GM23338 (cell line): ENCODE measurements at regions not wholly inside any gene's neighbourhood (a gene's known extent, or its start where the extent isn't known, plus 50 kb on each side); places are given as distances from the start of the nearest gene placed in this dataset.

Experiments used
- ATAC-seq: fragments of 200-7000 bp; cut with Tn5 transposase; 3 replicates; pipeline ENCODE4 v1.9.1; 2020
- DNase-seq: peaks from one replicate; pipeline ENCODE4 v3.0.0-alpha.2; 2015; ENCODE audit warnings: low spot score
- H2AFZ ChIP-seq: fragments of 200-600 bp; sonication (generic); 2 replicates; pipeline ENCODE4 v1.8.0; 2016; ENCODE audit warnings: antibody characterized with exemption, mild to moderate bottlenecking, moderate library complexity
- H3F3A ChIP-seq: fragments of 200-600 bp; sonication (generic); replicated peaks from 2 replicates; pipeline ENCODE4 v1.8.0; 2017; ENCODE audit warnings: antibody characterized with exemption, mixed run types, low read depth
- H3K27ac ChIP-seq: fragments of 200-600 bp; sonication (generic); 2 replicates; pipeline ENCODE4 v1.6.1; 2016; ENCODE audit warnings: low read depth
- H3K27me3 ChIP-seq: fragments of 200-600 bp; sonication (generic); 2 replicates; pipeline ENCODE4 v1.8.0; 2016; ENCODE audit warnings: mild to moderate bottlenecking, mixed run types, moderate library complexity; ENCODE audit not compliant: insufficient read depth
- H3K36me3 ChIP-seq: fragments of 200-600 bp; sonication (generic); 2 replicates; pipeline ENCODE4 v1.8.0; 2016; ENCODE audit warnings: mild to moderate bottlenecking; ENCODE audit not compliant: insufficient read depth
- H3K4me1 ChIP-seq: fragments of 200-600 bp; sonication (generic); 2 replicates; pipeline ENCODE4 v1.8.0; 2016; ENCODE audit warnings: mild to moderate bottlenecking, moderate library complexity; ENCODE audit not compliant: insufficient read depth
- H3K4me2 ChIP-seq: fragments of 200-600 bp; sonication (generic); 2 replicates; pipeline ENCODE4 v1.7.1; 2017; ENCODE audit warnings: mixed run types
- H3K4me3 ChIP-seq: fragments of 200-600 bp; sonication (generic); 2 replicates; pipeline ENCODE4 v1.6.1; 2016; ENCODE audit warnings: mixed run types
- H3K79me2 ChIP-seq: fragments of 200-600 bp; sonication (generic); replicated peaks from 2 replicates; pipeline ENCODE4 v1.8.0; 2017; ENCODE audit warnings: mild to moderate bottlenecking; ENCODE audit not compliant: insufficient read depth
- H3K9me2 ChIP-seq: fragments of 200-600 bp; sonication (generic); 2 replicates; pipeline ENCODE4 v1.8.0; 2017; ENCODE audit not compliant: insufficient read depth
- H4K20me1 ChIP-seq: fragments of 200-600 bp; sonication (generic); replicated peaks from 2 replicates; pipeline ENCODE4 v1.8.0; 2017; ENCODE audit warnings: mild to moderate bottlenecking; ENCODE audit not compliant: insufficient read depth
- H3K27ac Mint-ChIP-seq: 2 replicates; pipeline ENCODE4 v1.8.0; 2020; ENCODE audit warnings: inconsistent platforms, mild to moderate bottlenecking, moderate library complexity, mixed read lengths
- H3K27me3 Mint-ChIP-seq: 3 replicates; pipeline ENCODE4 v1.8.0; 2022; ENCODE audit warnings: low read depth, mild to moderate bottlenecking, moderate library complexity, mixed read lengths, inconsistent platforms; ENCODE audit not compliant: insufficient read depth, poor library complexity
- H3K36me3 Mint-ChIP-seq: 3 replicates; pipeline ENCODE4 v1.8.0; 2021; ENCODE audit warnings: low read depth, mild to moderate bottlenecking, inconsistent platforms, moderate library complexity, mixed read lengths
- H3K4me1 Mint-ChIP-seq: 3 replicates; pipeline ENCODE4 v1.8.0; 2020; ENCODE audit warnings: mild to moderate bottlenecking, inconsistent platforms, mixed read lengths
- H3K4me3 Mint-ChIP-seq: 3 replicates; pipeline ENCODE4 v1.8.0; 2021; ENCODE audit warnings: moderate library complexity, mild to moderate bottlenecking, inconsistent platforms, mixed read lengths
- H3K9me3 Mint-ChIP-seq: 3 replicates; pipeline ENCODE4 v1.8.0; 2020; ENCODE audit warnings: moderate library complexity, mild to moderate bottlenecking, inconsistent platforms, mixed read lengths
- CREB1 ChIP-seq: fragments of 250-450 bp; sonication (Bioruptor Pico); IDR thresholded peaks from 2 replicates; pipeline ENCODE4 v1.5.0; 2020; ENCODE audit warnings: low read depth, mild to moderate bottlenecking, moderate library complexity
- CTCF ChIP-seq, 2 experiments: fragments of 200-600 bp in 1 of 2; sonication (generic) in 1 of 2; conservative IDR thresholded peaks; 2 replicates each; pipeline versions ENCODE4 v1.5.1 to v1.6.1; 2016 to 2017; ENCODE audit warnings: antibody characterized with exemption in 2 of 2, low read depth in 2 of 2, mild to moderate bottlenecking in 2 of 2, moderate library complexity in 1 of 2
- ETS1 ChIP-seq: IDR thresholded peaks from 2 replicates; pipeline ENCODE4 v1.6.1; 2016; ENCODE audit warnings: antibody characterized with exemption
- JUNB ChIP-seq: IDR thresholded peaks from one replicate; pipeline ENCODE4 v1.6.1; 2016; ENCODE audit warnings: antibody characterized with exemption; ENCODE audit not compliant: unreplicated experiment
- POLR2AphosphoS5 ChIP-seq: IDR thresholded peaks from 2 replicates; pipeline ENCODE4 v1.6.1; 2016; ENCODE audit warnings: antibody characterized with exemption, low read depth
- REST ChIP-seq: IDR thresholded peaks from one replicate; pipeline ENCODE4 v1.6.1; 2018; ENCODE audit warnings: antibody characterized with exemption; ENCODE audit not compliant: unreplicated experiment
- ZNF114 ChIP-seq: fragments of 250-450 bp; sonication (Bioruptor Pico); IDR thresholded peaks from 2 replicates; pipeline ENCODE4 v1.5.0; 2020; ENCODE audit warnings: mild to moderate bottlenecking, moderate library complexity
- ZNF331 ChIP-seq: fragments of 250-450 bp; sonication (Bioruptor Pico); IDR thresholded peaks from 2 replicates; pipeline ENCODE4 v1.5.0; 2020; ENCODE audit warnings: low read depth, mild to moderate bottlenecking, moderate library complexity
- ZNF462 ChIP-seq: fragments of 250-450 bp; sonication (Bioruptor Pico); IDR thresholded peaks from 2 replicates; pipeline ENCODE4 v1.5.0; 2020; ENCODE audit warnings: mild to moderate bottlenecking, moderate library complexity

DNA sequence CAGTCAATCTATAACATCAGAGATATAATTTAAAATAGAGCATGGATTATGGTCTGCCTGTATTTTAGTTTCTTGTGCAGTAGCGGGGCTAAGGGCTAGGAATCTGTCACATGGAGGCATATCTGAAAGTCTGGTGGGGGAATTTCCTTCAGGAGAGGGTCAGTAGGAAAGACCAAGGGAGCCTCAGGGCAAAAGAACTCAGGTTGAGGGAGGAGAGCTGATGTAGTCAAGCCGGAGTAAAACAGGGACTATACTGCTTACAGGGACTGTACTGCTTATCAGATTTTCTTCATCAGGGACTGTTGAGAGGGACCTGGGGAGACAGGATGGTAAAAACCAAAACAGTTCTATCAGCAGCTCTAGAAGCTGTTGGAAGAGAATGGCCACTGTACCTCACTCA is 82.0 kb upstream of the CPM start (continued):
- TF ChIP-seq REST (no peak), JUNB (no peak), CREB1 (CRISPR knock-in tag) (no peak)

DNA sequence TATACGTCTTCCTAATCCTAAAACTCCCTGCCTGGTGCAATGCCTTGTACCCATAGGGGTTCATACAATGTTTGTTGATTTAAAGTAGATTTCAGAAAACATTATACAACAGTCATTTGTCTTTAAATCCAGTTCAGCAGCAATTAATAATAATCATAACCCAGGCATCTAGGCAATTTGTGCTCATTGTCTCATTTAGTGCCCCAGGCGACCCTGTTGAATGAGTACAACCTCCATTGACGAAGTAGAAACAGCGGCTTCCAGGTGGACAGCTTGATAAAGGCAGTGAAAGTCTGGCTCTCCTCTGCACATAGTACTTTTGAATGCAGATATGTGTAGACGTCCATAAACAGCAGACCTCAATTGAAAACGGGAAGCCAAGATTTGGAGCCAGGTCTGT is 82.9 kb upstream of the CPM start:
- H3K27me3 Mint-ChIP-seq, result peaks cover 3% of the 10 kb centered on the region
- TF ChIP-seq CTCF (conservative IDR thresholded peaks at IDR 0.05; ENCODE audit: low read depth in 2 of 2) (no peak), ZNF462 (CRISPR knock-in tag) (no peak), REST (no peak), ETS1 (no peak), POLR2AphosphoS5 (no peak), ZNF331 (CRISPR knock-in tag) (no peak), ZNF114 (no peak)

More for the DNA sequence above, 82.9 kb upstream of the CPM start:
- Histone ChIP-seq H3F3A (no peaks in the 10 kb centered on the region), H3K36me3 (no peaks in the 10 kb centered on the region), H3K4me3 (no peak overlapping the region), H3K4me2 (no peak overlapping the region), H3K79me2 (no peaks in the 10 kb centered on the region), H3K27ac (no peak overlapping the region), H3K9me2 (peaks cover 18% of the 10 kb centered on the region), H2AFZ (0 out of 2 replicates have a peak overlapping the region, but pooled peaks have one; percentile 44), H3K4me1 (no peaks in the 10 kb centered on the region; the same call in 1 of the 2 replicates), H4K20me1 (no peaks in the 10 kb centered on the region), H3K27me3 (no peaks in the 10 kb centered on the region)
- Mint-ChIP-seq H3K4me3 (no peak overlapping the region), H3K36me3 (no peaks in the 10 kb centered on the region), H3K4me1 (no peaks in the 10 kb centered on the region), H3K27ac (no peak overlapping the region), H3K9me3 (no peaks in the 10 kb centered on the region)
- no peak for ATAC-seq
- no peak for DNase-seq
